ENCODE measurements at regions not wholly inside any gene's neighbourhood (a gene's known extent, or its start where the extent isn't known, plus 50 kb on each side); places are given as distances from the start of the nearest gene placed in this dataset.

DNA sequence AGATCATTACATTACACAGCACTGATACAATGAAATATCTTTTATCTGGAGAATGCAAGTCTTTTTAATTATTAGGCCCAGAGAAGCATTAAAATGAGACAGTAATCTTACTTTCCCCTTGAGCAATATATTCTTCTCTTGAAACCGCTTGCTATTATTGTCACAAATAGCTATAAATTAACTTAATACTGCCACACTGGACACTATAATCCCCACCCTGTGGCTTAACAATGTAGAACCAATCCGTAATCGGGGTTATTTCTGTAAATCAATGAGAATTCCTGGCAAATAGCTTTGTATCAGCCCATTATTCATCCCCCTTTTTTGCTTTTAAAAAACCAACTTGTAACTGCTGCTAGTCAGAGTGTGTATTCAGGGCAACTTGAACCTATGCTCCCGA lies 366.2 kb upstream of the VWC2 start:
- TF ChIP-seq, protein P1, sequence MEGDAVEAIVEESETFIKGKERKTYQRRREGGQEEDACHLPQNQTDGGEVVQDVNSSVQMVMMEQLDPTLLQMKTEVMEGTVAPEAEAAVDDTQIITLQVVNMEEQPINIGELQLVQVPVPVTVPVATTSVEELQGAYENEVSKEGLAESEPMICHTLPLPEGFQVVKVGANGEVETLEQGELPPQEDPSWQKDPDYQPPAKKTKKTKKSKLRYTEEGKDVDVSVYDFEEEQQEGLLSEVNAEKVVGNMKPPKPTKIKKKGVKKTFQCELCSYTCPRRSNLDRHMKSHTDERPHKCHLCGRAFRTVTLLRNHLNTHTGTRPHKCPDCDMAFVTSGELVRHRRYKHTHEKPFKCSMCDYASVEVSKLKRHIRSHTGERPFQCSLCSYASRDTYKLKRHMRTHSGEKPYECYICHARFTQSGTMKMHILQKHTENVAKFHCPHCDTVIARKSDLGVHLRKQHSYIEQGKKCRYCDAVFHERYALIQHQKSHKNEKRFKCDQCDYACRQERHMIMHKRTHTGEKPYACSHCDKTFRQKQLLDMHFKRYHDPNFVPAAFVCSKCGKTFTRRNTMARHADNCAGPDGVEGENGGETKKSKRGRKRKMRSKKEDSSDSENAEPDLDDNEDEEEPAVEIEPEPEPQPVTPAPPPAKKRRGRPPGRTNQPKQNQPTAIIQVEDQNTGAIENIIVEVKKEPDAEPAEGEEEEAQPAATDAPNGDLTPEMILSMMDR (conservative IDR thresholded peaks at IDR 0.05) = no peak
- no peak for TF ChIP-seq EZH2 (IDR thresholded peaks at IDR 0.05; ENCODE audit: low read depth)

All from PC-9 (cell line).